ENCODE measurements at regions not wholly inside any gene's neighbourhood (a gene's known extent, or its start where the extent isn't known, plus 50 kb on each side); places are given as distances from the start of the nearest gene placed in this dataset.
A peak's percentile ranks its signal among the peaks of the same experiment; 100 is the strongest.

DNA sequence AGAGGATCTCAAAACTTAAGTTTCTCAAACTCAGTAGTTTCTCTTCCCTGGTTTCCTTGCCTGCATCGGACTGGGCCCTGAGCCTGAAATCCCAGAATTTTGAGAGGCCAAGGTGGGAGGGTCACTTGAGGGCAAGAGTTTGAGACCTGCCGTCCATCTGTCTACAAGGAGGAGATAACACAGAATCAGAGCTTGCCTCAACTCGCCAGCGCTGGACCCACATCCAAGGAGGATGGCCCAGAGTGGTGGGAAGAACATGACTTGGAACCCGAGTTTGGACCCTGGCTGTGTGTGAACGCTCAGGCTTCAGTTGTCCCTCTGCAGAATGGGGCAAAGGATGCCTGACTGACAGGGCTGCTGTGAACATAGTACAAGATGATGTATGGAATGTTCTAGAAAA lies 80.1 kb downstream of the MCFD2 start:
- Histone ChIP-seq H3K9me3 (ENCODE audit: control insufficient read depth in 2 of 3, insufficient read depth in 1 of 3, low read length in 3 of 3) (no peaks in the 10 kb centered on the region), H3K4me1 (ENCODE audit: control insufficient read depth in 2 of 3, insufficient read depth in 2 of 3, low read depth in 1 of 3, low read length in 3 of 3) (no peaks in the 10 kb centered on the region), H3K4me3 (ENCODE audit: low read length in 3 of 3) (no peak overlapping the region), H3K27me3 (ENCODE audit: control insufficient read depth, insufficient read depth, low read length) (no peaks in the 10 kb centered on the region), H3K27ac (ENCODE audit: low read depth in 2 of 2, low read length in 2 of 2) (no peak overlapping the region), H3K36me3 (ENCODE audit: control insufficient read depth in 2 of 3, insufficient read depth in 3 of 3, low read length in 3 of 3) (no peaks in the 10 kb centered on the region), H3K9ac (ENCODE audit: low read length in 3 of 3) (no peak overlapping the region)
- intact Hi-C loops (cut with DNase I): no loop called here
- FAIRE-seq: no peak
- DNase-seq: no peak
- TF ChIP-seq, protein P1, sequence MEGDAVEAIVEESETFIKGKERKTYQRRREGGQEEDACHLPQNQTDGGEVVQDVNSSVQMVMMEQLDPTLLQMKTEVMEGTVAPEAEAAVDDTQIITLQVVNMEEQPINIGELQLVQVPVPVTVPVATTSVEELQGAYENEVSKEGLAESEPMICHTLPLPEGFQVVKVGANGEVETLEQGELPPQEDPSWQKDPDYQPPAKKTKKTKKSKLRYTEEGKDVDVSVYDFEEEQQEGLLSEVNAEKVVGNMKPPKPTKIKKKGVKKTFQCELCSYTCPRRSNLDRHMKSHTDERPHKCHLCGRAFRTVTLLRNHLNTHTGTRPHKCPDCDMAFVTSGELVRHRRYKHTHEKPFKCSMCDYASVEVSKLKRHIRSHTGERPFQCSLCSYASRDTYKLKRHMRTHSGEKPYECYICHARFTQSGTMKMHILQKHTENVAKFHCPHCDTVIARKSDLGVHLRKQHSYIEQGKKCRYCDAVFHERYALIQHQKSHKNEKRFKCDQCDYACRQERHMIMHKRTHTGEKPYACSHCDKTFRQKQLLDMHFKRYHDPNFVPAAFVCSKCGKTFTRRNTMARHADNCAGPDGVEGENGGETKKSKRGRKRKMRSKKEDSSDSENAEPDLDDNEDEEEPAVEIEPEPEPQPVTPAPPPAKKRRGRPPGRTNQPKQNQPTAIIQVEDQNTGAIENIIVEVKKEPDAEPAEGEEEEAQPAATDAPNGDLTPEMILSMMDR (IDR thresholded peaks at IDR 0.05; ENCODE audit: borderline replicate concordance, extremely low read depth, insufficient read depth): no peak

DNA sequence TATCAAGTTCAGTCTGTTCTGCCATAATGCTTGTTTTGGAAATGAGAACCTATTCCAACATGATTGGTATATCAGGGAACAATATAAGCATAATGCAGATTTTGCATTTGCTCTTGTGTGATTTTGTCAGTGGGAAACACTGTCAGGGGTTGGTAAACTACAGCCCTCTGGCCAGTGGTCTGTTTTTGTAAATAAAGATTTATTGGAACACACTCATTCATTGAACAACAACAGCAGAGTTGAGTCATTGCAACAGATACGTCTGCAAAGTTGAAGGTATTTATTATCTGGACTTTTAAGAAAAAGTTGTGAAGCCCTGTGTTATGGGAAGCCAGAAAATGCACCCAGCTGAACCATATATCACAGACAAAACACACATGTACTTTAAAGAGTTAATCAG lies 83.1 kb downstream of the MCFD2 start:
- Histone ChIP-seq H3K27ac (ENCODE audit: low read depth in 2 of 2, low read length in 2 of 2) (no peak overlapping the region), H3K4me3 (ENCODE audit: low read length in 3 of 3) (no peak overlapping the region), H3K9me3 (ENCODE audit: control insufficient read depth in 2 of 3, insufficient read depth in 1 of 3, low read length in 3 of 3) (no peaks in the 10 kb centered on the region), H3K36me3 (ENCODE audit: control insufficient read depth in 2 of 3, insufficient read depth in 3 of 3, low read length in 3 of 3) (no peaks in the 10 kb centered on the region), H3K9ac (ENCODE audit: low read length in 3 of 3) (no peak overlapping the region), H3K27me3 (ENCODE audit: control insufficient read depth, insufficient read depth, low read length) (no peaks in the 10 kb centered on the region), H3K4me1 (ENCODE audit: control insufficient read depth in 2 of 3, insufficient read depth in 2 of 3, low read depth in 1 of 3, low read length in 3 of 3) (no peaks in the 10 kb centered on the region)
- TF ChIP-seq, protein P1 (IDR thresholded peaks at IDR 0.05; ENCODE audit: borderline replicate concordance, extremely low read depth, insufficient read depth): no peak
- DNase-seq (no peak), FAIRE-seq (no peak)
- intact Hi-C loops (cut with DNase I): no loop called here

DNA sequence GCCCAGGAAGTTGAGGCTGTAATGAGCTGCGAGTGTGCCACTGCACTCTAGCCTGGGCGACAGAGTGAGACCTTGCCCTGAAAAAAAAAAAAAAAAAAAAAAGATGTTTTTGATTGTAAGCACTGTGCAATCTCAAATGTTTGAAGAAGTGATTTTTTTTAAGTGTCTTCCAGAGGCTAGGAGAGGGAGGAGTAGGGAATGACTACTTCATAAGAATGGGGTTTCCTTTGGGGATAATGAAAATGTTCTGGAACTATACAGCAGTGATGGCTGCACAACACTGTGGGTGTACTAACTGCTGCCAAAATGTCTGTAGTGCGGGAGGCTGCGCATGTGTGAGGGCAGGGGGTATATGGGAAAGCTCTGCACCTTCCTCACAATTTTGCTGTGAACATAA lies 83.7 kb downstream of the MCFD2 start:
- no peak for FAIRE-seq
- DNase-seq: no peak
- Histone ChIP-seq H3K27ac (ENCODE audit: low read depth in 2 of 2, low read length in 2 of 2) (peak overlapping the region in 1 of 2 donors; percentile 26), H3K27me3 (ENCODE audit: control insufficient read depth, insufficient read depth, low read length) (no peaks in the 10 kb centered on the region), H3K4me3 (ENCODE audit: low read length in 3 of 3) (no peak overlapping the region), H3K9ac (ENCODE audit: low read length in 3 of 3) (no peak overlapping the region), H3K36me3 (ENCODE audit: control insufficient read depth in 2 of 3, insufficient read depth in 3 of 3, low read length in 3 of 3) (no peaks in the 10 kb centered on the region), H3K9me3 (ENCODE audit: control insufficient read depth in 2 of 3, insufficient read depth in 1 of 3, low read length in 3 of 3) (no peaks in the 10 kb centered on the region), H3K4me1 (ENCODE audit: control insufficient read depth in 2 of 3, insufficient read depth in 2 of 3, low read depth in 1 of 3, low read length in 3 of 3) (no peaks in the 10 kb centered on the region)
- intact Hi-C loops (cut with DNase I): no loop called here
- TF ChIP-seq, protein P1 (IDR thresholded peaks at IDR 0.05; ENCODE audit: borderline replicate concordance, extremely low read depth, insufficient read depth): no peak

Measured in kidney (tissue), 13 donors.